GM21619 (cell line): ENCODE measurements at regions not wholly inside any gene's neighbourhood (a gene's known extent, or its start where the extent isn't known, plus 50 kb on each side); places are given as distances from the start of the nearest gene placed in this dataset.
"Not testable (repeated sequence)": the region's sequence is repeated elsewhere in the genome, so short reads cannot be mapped to it uniquely, and the experiment has no call there.

Source experiments
- ATAC-seq: cut with Tn5 transposase; IDR thresholded peaks from one replicate; pipeline ENCODE4 v1.9.1; 2021; ENCODE audit not compliant: unreplicated experiment

- ATAC-seq: no peak
Observed at GRCh38 chr14:49946320-49947141, 53.6 kb downstream of the ARF6 start.

- no peak for ATAC-seq
Observed at GRCh38 chr14:49947506-49947905, 54.6 kb downstream of the ARF6 start.

DNA sequence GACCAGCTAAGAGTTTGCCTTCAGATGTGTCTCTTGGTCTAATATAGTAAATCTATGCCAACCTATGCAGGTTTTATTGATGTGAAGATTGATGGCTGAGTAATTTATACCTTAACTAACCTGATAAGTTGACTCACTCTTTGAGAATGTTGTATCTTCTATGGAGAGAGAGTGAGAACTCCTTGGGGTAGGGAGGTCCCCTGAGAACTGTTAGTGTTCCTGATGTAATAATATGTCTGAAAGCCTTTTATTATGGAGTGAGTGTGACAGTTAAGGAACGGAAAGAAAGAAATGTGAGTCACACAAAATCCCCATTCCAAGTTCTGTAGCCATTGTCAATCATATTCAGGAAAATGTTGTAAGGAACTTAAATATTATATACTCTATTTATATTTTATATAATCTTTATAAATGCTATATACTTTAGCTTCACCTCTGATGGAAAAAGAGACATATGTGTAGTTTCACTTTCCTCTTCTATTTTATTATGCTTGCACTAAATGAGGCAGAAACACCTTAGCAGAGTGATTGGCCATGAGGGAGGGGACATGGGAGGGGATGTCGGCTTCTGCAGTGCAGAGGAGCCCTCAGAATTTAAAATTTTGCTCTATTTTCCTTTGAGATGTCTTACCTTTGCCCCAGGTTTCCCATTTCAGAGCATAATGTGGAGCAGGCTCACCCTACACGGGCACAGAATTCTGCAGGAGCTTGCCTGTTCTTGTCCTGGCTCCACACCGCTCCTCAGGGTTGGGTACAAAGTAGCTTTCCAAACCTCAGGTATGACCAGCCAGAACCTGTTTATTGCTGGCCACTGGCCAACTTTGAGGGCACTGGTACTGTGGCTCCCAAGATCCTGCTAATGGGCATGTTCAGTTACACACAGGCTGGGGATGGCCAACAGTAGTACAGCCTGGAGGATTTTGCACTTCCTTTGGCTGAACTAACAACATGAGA lies 57.7 kb downstream of the ARF6 start:
- no peak for ATAC-seq

DNA sequence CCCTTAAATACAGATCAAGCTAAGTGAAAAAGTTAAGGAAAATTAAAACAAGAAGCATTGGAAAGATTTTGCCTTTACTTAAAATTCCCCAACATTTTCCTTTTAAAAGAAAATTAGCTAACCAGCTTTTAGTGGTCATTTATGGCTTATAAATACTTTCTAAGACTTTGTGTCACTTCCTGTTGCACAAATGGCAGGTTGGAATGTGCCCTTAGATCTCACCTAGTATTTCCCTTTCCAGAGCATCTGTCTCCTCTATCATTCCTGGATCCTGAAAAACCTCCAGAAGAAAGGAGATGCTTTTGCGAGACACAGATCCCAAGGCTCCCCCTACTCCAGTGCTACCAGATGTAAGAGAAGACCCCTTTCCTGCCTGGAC lies 58.3 kb downstream of the ARF6 start:
- ATAC-seq: no peak

GRCh38 chr14:49951691-49952345 lies 58.9 kb downstream of the ARF6 start:
- no peak for ATAC-seq

GRCh38 chr14:49953196-49953595 lies 60.3 kb downstream of the ARF6 start:
- no peak for ATAC-seq

DNA sequence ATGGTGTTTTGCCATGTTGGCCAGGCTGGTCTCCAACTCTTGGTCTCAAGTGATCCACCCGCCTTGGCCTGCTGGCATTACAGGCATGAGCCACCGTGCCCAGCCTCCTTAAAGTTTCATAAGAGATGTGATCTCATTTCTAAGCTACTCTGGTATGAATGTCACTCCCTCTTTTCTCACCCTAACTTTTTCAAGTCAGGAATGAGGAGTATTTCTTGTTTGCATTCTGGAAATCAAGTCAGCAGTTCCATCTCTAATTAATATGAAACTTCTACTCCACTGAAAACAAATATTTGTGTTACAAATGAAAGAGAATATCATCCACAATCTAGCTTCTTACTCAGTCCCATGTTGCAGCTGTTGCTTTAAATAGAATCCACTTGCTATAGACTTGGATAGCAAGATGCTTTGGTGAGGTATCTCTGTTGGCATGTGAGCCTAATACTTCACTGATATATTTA lies 61.3 kb downstream of the ARF6 start:
- no peak for ATAC-seq

DNA sequence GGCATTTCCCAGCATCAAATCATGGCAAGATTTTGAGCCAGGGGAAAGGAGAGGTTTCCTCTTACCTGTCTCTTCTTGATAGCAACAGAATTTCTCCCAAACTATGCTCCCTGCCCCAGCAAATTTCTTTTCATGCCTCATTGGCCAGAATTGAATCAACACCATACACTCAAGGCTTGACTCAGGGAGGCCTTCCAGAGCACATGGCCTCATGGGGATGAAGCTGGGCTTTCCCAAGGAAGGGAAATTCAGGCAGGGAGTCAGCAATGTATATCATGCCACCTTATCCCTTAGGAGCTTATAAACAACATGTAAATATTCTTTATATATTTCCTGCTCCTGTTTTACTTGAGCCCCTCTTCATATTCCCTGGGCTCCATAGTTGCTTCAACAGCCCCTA lies 62.1 kb downstream of the ARF6 start:
- no peak for ATAC-seq

GRCh38 chr14:49957089-49957852 lies 64.4 kb downstream of the ARF6 start:
- no peak for ATAC-seq

DNA sequence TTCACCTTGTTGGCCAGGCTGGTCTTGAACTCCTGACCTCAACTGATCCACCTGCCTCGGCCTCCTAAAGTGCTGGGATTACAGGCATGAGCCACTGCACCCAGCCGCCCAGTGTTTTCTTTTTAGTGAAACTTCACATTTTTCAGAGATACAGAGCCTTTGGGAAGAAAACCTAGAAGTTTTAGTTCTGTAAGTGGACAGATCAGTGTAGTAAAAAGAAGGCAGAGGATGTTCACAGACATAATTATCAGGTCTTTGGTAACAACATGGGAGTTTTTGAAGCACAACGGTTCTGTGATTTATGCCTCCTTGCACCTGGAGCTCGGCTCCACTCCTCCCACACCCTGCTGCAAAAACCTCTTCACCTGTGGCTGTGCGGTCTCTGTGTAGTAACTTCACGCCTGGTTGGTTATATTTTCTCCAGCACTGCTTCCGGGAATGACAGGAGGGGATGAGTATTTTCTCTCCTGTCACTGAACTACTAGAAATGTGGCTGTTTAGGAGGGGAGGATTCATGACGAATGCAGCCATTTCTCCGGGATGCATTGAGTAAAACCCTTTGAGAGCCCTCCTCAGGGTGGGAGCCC lies 67.0 kb downstream of the ARF6 start:
- peak; percentile 48 for ATAC-seq

- ATAC-seq: no peak
Observed at GRCh38 chr14:49960453-49960852, 67.6 kb downstream of the ARF6 start.

GRCh38 chr14:49961270-49962222 lies 68.7 kb downstream of the ARF6 start:
- peak; percentile 47 for ATAC-seq

DNA sequence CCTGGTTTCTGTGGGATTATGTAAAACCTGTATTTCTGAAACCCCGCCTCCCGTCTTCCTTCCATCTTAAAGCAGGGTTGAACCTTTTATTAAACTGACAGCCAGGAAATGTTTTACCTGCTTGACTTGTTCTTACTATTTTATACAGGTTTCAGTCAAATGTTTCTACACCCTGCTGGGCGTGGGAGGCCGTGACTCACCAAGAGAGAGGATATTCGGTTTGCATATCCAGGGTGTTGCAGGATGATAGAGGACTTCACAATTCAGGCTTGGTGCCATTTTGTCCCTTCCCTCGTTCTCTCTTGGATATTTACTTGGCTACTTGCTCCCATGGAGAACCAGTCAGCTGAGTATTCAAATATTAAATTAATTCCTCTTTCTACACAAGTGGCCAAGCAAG lies 69.7 kb downstream of the ARF6 start:
- ATAC-seq: no peak

- ATAC-seq: not testable (repeated sequence)
Observed at GRCh38 chr14:49965068-49965651, 72.3 kb downstream of the ARF6 start.

DNA sequence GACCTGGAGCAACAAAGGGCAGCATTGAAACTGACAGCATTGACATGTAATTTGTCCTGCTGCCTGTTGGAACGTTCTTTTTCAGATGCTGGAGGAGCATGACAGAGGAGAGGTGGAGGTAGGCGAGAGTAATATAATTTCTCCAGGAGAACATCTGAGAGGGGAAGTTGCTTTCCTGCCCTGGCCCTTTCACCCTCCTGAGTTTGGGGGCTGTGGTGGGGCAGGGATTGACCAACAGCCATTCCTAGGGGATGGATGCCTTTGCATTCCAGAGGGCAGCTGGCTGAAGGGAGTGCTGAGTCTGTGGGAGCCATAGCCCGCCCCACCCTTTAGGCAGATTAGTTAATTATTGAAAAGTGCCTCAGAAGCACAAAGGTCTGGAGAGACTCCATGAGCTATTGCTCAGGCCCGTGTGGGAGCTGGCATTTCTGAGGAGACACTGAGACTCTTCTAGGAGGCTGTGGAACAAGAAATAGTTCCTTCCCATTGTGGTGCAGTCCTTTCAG lies 73.5 kb downstream of the ARF6 start:
- no peak for ATAC-seq

- ATAC-seq: no peak
Observed at GRCh38 chr14:49966971-49967630, 74.2 kb downstream of the ARF6 start.

GRCh38 chr14:49969961-49970360 lies 77.1 kb downstream of the ARF6 start:
- ATAC-seq: no peak
